ENCODE measurements at regions not wholly inside any gene's neighbourhood (a gene's known extent, or its start where the extent isn't known, plus 50 kb on each side); places are given as distances from the start of the nearest gene placed in this dataset.

DNA sequence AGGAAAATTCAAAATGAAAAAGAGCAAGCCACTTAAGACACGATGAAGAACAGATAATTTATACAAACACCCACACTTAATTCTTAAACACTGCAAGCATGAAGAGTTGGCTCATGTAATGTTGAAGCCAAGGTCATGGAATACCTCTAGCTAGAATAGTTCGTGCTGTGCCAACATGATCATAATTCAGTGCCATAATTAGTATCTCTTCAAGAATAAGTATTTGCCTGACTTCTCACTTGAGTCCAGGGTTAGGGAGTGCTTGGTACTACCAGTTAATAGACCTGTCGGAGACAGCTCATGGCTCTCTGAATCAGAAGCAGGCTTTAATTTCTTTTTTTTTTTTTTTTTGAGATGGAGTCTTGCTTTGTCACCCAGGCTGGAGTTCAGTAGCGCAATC is 206.3 kb downstream of the UNC5CL start:
- no peak for TF ChIP-seq EP300 (IDR thresholded peaks at IDR 0.05)
- TF ChIP-seq, protein P1, sequence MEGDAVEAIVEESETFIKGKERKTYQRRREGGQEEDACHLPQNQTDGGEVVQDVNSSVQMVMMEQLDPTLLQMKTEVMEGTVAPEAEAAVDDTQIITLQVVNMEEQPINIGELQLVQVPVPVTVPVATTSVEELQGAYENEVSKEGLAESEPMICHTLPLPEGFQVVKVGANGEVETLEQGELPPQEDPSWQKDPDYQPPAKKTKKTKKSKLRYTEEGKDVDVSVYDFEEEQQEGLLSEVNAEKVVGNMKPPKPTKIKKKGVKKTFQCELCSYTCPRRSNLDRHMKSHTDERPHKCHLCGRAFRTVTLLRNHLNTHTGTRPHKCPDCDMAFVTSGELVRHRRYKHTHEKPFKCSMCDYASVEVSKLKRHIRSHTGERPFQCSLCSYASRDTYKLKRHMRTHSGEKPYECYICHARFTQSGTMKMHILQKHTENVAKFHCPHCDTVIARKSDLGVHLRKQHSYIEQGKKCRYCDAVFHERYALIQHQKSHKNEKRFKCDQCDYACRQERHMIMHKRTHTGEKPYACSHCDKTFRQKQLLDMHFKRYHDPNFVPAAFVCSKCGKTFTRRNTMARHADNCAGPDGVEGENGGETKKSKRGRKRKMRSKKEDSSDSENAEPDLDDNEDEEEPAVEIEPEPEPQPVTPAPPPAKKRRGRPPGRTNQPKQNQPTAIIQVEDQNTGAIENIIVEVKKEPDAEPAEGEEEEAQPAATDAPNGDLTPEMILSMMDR (IDR thresholded peaks at IDR 0.05) = no peak
